NT2/D1 (cell line): ENCODE measurements at regions not wholly inside any gene's neighbourhood (a gene's known extent, or its start where the extent isn't known, plus 50 kb on each side); places are given as distances from the start of the nearest gene placed in this dataset.

Experiments
- DNase-seq: peaks from one replicate; pipeline ENCODE4 v3.0.0-alpha.2; 2011; ENCODE audit warnings: low read depth, low spot score
- H3K27me3 ChIP-seq: 2 replicates; pipeline ENCODE4 v1.6.0; 2011; ENCODE audit warnings: mild to moderate bottlenecking; ENCODE audit not compliant: insufficient read length, insufficient read depth
- H3K36me3 ChIP-seq: 2 replicates; pipeline ENCODE4 v1.6.1; 2011; ENCODE audit warnings: mild to moderate bottlenecking, low read length, mixed read lengths; ENCODE audit not compliant: insufficient read depth, insufficient read length
- H3K4me1 ChIP-seq: 2 replicates; pipeline ENCODE4 v1.5.1; 2011; ENCODE audit not compliant: insufficient read depth, insufficient read length
- H3K4me3 ChIP-seq: 2 replicates; pipeline ENCODE4 v1.5.1; 2011; ENCODE audit warnings: low read depth; ENCODE audit not compliant: insufficient read length
- H3K9ac ChIP-seq: 2 replicates; pipeline ENCODE4 v1.6.0; 2011; ENCODE audit warnings: low read depth; ENCODE audit not compliant: insufficient read length
- H3K9me3 ChIP-seq: 2 replicates; pipeline ENCODE4 v1.5.1; 2011; ENCODE audit warnings: mild to moderate bottlenecking, low read length; ENCODE audit not compliant: insufficient read depth
- SUZ12 ChIP-seq: IDR thresholded peaks from 2 replicates; pipeline ENCODE4 v1.6.1; 2011; ENCODE audit not compliant: insufficient read length, insufficient read depth; ENCODE audit errors: extremely low read depth
- YY1 ChIP-seq: IDR thresholded peaks from 2 replicates; pipeline ENCODE4 v1.6.1; 2011; ENCODE audit not compliant: insufficient read length, insufficient read depth
- ZNF274 ChIP-seq: IDR thresholded peaks from 2 replicates; pipeline ENCODE4 v1.6.1; 2011; ENCODE audit warnings: mild to moderate bottlenecking, low read depth, low read length

DNA sequence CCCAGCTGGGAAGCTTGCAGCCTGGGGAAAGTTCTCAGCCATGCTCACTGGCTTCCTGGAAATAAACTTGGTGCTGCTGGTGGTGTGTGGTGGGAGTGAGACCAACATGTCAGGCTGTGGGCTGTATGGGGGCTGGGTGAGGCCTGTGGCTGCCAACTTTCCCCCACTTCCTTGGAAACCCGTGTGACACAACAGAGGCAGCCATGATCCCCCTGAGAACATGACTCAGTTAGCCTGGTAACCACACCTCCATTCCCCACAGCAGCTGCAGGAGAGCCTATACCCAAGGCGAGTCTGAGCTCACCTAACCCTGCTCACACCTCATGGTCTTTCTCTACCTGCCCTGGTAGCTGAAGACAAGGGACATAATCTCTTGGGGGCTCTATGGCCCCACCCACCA lies 72.7 kb upstream of the RGMB start:
- H3K4me3 ChIP-seq, result no peak overlapping the region
- no peak for DNase-seq

DNA sequence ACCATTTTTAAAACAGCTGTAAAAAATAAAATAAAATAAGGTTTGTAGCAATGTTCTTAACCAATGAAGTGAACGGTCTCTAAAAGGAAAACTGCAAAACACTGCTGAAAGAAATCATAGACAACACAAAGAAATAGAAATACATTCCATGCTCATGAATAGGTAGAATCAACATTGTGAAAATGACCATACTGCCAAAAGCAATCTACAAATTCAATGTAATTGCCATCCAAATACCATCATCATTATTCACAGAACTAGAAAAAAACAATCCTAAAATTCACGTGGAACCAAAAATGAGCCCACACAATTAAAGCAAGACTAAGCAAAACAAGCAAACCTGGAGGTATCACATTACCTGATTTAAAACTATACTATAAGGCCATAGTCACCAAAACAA lies 67.6 kb upstream of the RGMB start:
- Histone ChIP-seq H3K4me1 (no peaks in the 10 kb centered on the region), H3K36me3 (no peaks in the 10 kb centered on the region), H3K4me3 (no peak overlapping the region), H3K9ac (no peak overlapping the region), H3K27me3 (no peaks in the 10 kb centered on the region), H3K9me3 (peaks cover 14% of the 10 kb centered on the region; the same call in 1 of the 2 replicates)
- TF ChIP-seq SUZ12, result no peak
- no peak for DNase-seq

More for the DNA sequence above, 72.7 kb upstream of the RGMB start:
- Histone ChIP-seq H3K9ac (no peak overlapping the region), H3K9me3 (peaks cover 16% of the 10 kb centered on the region; the same call in 1 of the 2 replicates), H3K4me1 (no peaks in the 10 kb centered on the region), H3K36me3 (no peaks in the 10 kb centered on the region), H3K27me3 (no peaks in the 10 kb centered on the region)
- TF ChIP-seq YY1 (no peak), SUZ12 (no peak)

DNA sequence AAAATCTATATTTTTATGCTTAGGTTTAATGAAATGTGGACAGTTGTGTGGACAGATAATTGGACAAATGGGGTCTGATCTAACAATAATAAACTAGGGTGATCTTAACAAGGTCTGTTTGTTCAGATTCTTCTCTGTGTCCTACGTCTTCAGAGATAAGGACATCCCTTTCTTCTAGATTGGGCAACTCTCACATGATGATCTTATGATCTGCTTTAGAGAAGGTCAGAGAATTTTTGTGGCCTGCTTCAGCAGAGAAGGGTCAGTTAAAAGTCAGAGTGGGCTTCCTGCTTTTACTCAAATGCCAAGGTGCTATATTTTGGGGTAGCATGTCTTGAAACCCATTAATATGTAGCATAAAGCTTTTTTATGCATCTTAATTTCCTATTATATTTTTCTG lies 63.8 kb upstream of the RGMB start:
- Histone ChIP-seq H3K36me3 (no peaks in the 10 kb centered on the region), H3K4me3 (no peak overlapping the region), H3K9ac (no peak overlapping the region), H3K4me1 (no peaks in the 10 kb centered on the region), H3K9me3 (no peaks in the 10 kb centered on the region), H3K27me3 (no peaks in the 10 kb centered on the region)
- no peak for DNase-seq
- TF ChIP-seq ZNF274, result no peak
- TF ChIP-seq YY1, result no peak
- no peak for TF ChIP-seq SUZ12

DNA sequence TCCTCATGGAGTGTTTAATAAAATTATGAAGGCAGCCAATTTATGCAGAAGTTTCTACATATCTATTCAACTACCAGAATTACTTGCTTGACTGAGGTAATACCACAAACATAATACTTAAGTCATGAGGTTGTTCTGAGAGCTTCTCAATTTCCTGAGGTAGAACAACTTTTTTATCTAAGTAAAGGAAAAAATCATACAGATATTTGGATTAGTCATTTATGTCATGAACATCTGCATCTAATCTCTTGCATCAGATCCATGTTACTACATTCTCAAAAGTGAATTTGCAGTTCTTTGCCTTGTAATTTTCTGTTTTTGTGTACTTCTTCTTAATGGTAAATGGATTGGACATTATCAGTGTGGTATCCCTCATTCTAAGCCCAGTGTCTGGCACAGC lies 60.4 kb upstream of the RGMB start:
- Histone ChIP-seq H3K9ac (no peak overlapping the region), H3K27me3 (no peaks in the 10 kb centered on the region), H3K36me3 (no peaks in the 10 kb centered on the region), H3K9me3 (no peaks in the 10 kb centered on the region), H3K4me3 (no peak overlapping the region), H3K4me1 (no peaks in the 10 kb centered on the region)
- DNase-seq, result no peak
- TF ChIP-seq ZNF274 (no peak), SUZ12 (no peak), YY1 (no peak)

DNA sequence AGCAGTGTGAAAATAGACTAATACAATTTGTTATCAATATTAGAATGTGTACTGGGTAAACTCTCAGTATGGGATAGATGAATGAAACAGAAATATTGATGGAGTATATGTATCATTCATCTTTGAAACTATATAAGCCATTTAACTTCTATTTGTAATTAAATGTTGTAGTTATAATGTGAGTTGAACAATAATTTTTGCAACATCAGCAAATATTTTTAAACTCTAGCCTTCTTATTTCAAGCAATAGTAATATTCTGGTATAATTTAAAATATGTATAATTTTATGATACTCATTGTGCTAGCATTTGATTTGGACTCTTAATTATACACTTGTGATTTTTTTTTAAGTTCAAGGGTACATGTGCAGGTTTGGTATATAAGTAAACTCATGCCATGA lies 59.6 kb upstream of the RGMB start:
- no peak for DNase-seq
- no peak overlapping the region for H3K4me3 ChIP-seq
- H3K9ac ChIP-seq, result no peak overlapping the region
- H3K36me3 ChIP-seq, result no peaks in the 10 kb centered on the region
- TF ChIP-seq ZNF274, result no peak
- no peak for TF ChIP-seq YY1
- no peaks in the 10 kb centered on the region for H3K27me3 ChIP-seq
- H3K9me3 ChIP-seq, result no peaks in the 10 kb centered on the region
- H3K4me1 ChIP-seq, result no peaks in the 10 kb centered on the region

DNA sequence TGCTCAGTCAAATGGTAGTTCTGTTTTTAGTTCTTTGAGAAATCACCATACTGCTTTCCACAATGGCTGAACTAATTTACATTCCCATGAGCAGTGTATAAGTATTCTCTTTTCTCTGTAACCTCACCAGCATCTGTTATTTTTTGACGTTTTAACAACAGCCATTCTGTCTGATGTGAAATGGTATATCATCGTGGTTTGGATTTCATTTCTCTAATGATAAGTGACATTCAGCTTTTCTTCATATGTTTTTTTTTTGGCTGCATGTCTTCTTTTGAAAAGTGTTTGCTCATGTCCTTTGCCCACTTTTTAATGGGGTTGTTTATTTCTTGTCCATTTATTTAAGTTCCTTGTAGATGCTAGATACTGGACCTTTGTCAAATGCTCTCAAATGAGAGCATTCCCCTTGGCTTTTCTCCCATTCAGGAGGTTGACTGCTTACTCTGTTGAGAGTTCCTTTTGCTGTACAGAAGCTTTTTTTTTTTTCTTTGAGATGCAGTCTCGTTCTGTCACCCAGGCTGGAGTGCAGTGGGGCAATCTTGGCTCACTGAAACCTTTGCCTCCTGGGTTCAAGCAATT lies 58.7 kb upstream of the RGMB start:
- no peaks in the 10 kb centered on the region for H3K4me1 ChIP-seq
- TF ChIP-seq SUZ12 (no peak), ZNF274 (no peak), YY1 (no peak)
- H3K36me3 ChIP-seq, result no peaks in the 10 kb centered on the region
- H3K9ac ChIP-seq, result no peak overlapping the region
- no peak for DNase-seq
- H3K27me3 ChIP-seq, result no peaks in the 10 kb centered on the region
- H3K9me3 ChIP-seq, result no peaks in the 10 kb centered on the region
- no peak overlapping the region for H3K4me3 ChIP-seq

DNA sequence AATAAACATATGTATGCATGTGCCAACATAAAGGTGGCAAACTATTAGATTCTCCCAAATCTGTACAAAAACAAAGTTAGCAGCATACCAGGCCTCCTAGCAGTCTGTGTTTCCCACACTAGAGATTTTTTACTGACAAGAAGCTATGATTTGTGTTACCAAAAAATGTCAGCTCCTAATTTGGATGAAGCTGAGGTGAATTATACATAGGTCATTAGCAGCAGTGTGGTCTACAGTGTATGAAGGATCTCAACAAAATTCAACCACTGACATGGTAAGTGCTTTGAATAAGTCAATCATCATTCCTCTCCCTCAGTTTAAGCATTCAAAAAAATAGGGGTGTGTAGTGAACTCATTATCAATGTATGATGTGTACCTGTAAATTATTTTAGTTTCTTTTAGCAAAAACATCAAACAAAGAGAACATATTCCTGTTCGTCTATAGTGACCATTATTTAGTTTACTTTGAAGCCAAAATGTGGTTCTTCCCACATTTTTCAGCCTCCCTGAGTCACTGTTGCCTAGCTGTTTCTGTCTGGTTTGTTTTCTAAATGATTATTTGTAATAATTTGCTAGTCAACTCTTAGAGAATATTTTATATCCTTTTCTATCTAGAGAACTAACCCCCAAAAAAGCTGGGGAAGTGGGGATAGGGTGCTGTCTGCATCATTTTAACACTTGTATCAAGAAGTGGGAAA lies 52.1 kb upstream of the RGMB start:
- H3K36me3 ChIP-seq, result no peaks in the 10 kb centered on the region
- no peak overlapping the region for H3K9ac ChIP-seq
- H3K27me3 ChIP-seq, result no peaks in the 10 kb centered on the region
- DNase-seq, result no peak
- no peak overlapping the region for H3K4me3 ChIP-seq
- H3K4me1 ChIP-seq, result no peaks in the 10 kb centered on the region
- no peaks in the 10 kb centered on the region for H3K9me3 ChIP-seq
- TF ChIP-seq SUZ12 (no peak), YY1 (no peak)

DNA sequence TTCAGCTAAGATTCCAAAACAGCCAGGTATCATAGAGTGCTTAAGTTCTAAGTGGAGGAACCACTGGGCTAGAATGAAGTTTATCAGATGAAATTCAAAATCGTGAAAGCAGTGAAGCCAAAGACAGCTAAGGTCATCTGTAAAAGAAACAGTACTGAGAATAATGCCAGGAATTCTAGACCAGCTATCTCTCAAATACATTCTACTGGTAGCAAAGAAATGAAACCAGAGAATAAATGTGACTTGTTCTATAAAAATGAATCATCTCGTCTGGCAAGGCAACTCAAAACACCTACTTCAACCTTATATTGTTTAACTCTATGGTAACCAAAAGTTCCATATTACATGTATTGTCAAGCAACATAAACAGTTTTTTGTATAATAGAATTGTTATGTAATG lies 51.3 kb upstream of the RGMB start:
- Histone ChIP-seq H3K36me3 (no peaks in the 10 kb centered on the region), H3K9me3 (no peaks in the 10 kb centered on the region), H3K4me3 (no peak overlapping the region), H3K9ac (no peak overlapping the region), H3K4me1 (no peaks in the 10 kb centered on the region), H3K27me3 (no peaks in the 10 kb centered on the region)
- TF ChIP-seq ZNF274 (no peak), YY1 (no peak), SUZ12 (no peak)
- no peak for DNase-seq
